HG03378 (cell line): ENCODE measurements at regions not wholly inside any gene's neighbourhood (a gene's known extent, or its start where the extent isn't known, plus 50 kb on each side); places are given as distances from the start of the nearest gene placed in this dataset.

Experiments
- ATAC-seq: cut with Tn5 transposase; IDR thresholded peaks from one replicate; pipeline ENCODE4 v1.9.1; 2021; ENCODE audit warnings: mild to moderate bottlenecking, moderate library complexity; ENCODE audit not compliant: unreplicated experiment

DNA sequence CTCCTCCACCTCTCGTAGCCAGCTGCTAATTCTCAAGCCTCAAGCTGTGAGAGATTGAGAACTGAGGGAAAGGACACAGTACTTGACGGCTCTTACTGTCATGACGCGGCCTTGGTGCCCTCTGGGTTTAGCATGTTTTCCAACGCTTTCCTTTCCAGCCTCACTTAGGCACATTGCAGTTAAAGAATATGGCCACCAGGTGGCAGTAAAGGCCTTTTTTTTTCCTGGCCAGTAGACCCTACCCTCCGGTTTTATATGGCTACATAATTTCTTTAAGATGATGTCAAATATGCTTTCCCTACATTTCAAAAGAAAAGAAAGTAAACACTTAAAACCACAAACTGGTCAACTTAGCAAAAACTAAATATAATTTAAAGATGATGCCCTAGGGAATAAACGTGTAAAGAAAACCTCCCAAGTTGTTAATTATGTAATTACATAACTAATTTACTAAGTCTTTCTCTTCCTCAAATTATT, 56.8 kb upstream of the PRDX6 start:
- peak; percentile 40 for ATAC-seq

DNA sequence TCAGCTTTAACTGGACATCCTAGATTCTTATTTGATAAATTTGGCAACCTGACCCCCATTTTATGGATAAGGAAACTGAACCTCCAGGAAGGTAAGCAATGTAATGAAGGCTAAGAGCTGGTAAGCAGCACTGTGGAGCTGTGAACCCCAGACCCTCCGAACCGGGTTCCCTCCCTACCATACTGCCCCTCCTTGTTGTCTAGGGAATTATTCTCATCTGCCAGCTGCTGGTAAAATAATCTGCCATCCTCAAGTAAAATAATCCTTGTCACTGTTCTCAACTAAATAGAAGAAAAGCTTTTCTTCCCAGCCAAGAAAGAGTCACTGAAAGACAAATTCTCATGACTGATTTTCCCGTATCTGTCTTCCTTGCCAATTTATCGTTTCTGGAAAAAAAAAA, 55.8 kb upstream of the PRDX6 start:
- ATAC-seq: no peak

DNA sequence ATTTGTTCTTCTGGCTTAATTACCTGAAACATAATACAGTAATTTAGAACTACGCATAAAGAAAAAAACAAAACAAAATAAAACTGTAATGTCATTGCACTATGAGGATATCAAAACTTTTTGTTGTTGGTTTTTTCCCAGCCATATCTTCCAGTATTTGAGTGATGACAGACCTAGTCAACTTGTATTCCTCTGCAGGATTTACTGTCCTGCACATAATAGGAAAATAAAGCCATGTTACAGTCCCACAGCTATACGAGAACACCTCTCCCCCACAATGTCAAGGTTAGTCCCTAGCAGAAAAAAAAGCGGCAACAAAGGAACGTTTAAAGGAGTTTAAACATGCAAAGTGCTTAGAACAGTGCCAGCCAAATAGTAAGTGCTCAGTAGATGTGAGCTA, 55.3 kb upstream of the PRDX6 start:
- no peak for ATAC-seq

DNA sequence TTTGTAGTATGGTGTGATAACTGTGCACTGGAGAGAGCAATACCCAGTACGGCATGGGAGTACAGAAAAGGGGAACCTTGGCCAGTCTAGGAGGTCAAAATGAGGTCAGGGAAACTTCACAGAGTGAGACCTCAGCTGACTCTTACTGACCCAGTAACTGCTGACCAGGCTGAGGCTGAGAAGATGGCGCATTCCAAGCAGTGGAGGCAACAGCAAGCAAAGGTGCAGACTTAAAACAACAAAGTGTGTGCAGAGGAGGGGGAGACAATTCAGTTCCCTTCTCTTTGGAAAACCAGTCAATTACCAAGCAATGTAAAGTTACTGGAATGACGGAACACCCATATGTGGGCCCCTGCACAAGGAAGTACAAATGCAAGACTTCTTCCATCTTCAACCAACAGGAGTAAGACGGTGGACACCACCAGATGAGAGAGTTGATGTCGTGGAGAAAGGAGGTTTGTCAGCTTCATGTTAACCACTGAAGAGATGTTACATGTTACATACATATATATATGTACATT, 54.6 kb upstream of the PRDX6 start:
- no peak for ATAC-seq

DNA sequence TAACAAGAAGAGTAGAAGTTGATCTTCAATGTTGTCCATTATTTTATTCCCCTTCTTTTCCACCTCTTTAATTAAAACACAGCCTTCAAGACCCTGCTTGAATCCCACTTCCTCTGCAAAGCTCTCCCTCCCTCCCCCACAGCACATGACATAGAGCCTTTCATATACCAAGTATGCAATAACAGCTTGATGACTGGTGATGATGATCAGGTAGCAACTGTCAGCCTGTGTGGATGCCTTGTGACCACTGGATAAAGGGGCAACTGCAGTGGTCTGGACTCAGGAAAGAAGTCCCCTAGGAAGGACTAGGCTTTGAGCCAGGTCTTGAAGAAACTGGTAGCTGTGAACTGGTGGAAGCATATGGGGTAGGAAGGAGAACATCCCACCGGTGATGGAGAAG, 53.8 kb upstream of the PRDX6 start:
- no peak for ATAC-seq

DNA sequence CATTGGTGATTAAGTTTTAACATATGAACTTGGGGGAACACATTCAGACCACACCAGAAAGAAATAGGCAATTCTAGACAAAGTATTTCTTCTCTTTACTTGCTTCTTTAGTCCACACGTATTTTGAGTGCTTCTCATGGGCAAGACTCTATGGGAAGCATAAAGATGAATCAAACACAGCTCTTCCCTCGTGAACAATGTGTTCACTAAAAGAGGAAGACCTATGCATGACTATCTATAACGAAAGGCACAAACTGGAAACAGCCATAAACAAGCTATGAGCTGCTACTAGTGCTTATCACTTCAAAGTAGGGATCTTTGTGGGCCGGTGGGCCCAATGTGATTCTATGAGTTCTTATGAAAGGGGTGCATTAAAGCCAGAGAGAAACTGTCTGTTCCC, 53.0 kb upstream of the PRDX6 start:
- ATAC-seq: no peak

DNA sequence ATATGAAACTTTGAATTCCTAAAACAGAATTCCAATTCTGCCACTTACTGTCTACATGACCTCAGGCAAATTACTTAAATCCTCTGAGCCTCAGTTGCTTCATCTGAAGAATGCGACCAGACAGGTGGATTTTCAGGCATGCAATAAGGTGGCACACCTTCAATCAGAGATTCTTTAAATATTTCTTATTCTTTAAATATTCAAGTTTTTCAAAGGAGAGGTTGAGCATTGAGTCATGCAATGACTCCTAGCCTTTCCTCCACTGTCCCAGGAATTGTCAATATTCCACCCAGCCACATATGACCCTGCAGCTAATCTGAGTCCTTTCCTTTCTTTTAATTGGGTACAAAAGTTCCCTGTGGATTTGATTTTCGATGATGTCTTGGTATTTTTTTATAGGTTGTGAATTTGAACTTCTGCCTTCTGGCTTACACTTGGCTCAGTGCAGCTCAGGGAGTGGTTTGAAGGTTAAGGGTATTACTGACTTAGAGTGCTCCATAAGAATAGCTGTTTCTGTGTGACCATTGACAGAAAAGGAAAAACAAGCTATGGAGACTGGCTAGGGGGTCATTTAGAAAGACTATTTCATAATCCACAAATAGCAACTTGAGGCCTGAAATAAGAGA, 52.2 kb upstream of the PRDX6 start:
- no peak for ATAC-seq

DNA sequence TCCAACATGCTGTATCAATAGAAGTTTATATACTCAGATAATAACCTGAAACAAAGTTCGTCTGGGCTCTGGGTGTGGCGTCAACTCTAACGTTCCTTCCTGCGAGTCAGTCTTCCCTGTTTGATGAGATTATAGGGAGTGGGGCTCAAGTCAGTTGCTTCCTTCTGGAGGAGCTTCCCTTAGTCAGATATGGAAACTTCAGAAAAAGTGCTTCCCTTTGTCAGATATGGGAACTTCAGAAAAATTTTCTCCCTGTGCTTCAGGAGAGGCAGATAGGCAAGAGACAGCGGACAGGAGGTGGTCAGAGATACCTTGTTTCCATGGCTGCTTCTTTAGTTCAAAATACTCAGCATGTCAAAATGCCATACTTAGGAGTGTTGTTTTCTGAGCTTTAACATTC, 51.1 kb upstream of the PRDX6 start:
- ATAC-seq: no peak

DNA sequence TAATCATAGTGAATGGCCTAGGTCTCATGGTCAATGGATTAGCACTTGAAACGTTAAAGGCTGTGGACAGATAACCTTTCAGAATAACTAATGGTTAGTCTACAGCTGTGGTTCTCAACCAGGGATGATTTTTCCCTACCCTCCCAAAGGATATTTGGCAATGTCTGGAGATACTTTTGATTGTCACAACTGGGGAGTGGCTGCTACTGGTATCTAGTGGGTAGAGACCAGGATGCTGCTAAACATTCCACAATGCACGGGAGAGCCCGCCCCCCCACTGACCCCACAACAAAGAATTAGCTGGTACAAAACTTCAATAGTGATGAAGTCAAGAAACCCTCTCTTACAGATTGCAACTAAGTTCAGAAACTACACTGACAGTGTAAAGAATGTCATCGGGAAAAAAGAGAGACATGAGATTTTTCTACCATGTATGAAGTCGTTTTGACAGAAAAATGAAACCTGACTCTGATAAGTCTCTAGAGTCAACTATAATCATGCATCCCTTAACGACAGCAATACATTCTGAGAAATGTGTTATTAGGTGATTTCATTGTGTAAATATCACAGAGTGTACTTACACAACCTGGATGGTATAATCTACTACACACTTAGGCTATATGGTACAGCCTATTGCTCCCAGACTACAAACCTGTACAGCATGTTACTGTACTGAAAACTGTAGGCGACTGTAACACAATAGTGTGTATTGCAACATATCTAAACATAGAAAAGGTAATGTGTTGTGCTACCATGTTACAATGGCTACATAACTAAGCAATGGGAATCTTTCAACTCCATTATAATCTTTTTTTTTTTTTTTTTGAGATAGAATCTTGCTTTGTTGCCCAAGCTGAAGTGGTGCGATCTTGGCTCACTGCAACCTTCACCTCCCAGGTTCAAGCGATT, 49.7 kb upstream of the PRDX6 start:
- ATAC-seq: no peak
